ENCODE measurements at regions not wholly inside any gene's neighbourhood (a gene's known extent, or its start where the extent isn't known, plus 50 kb on each side); places are given as distances from the start of the nearest gene placed in this dataset.

- H3K9me3 Mint-ChIP-seq: no peaks in the 10 kb centered on the region
- H3K27ac ChIP-seq (ENCODE audit: insufficient read length, low read depth, low read length): no peak overlapping the region
- no peaks in the 10 kb centered on the region; the same call in 1 of the 2 replicates for H3K4me1 ChIP-seq (ENCODE audit: insufficient read depth, low read length)
- H3K4me2 ChIP-seq (ENCODE audit: insufficient read depth, insufficient read length, low read length): no peak overlapping the region
- no peaks in the 10 kb centered on the region for H4K20me1 ChIP-seq (ENCODE audit: control insufficient read depth, insufficient read depth, insufficient read length)
- H2BK15ac ChIP-seq (ENCODE audit: low read depth, low read length): no peak overlapping the region
- H3K27ac Mint-ChIP-seq: no peak overlapping the region
- no peaks in the 10 kb centered on the region for H3K23me2 ChIP-seq (ENCODE audit: insufficient read length, low read depth, low read length, poor library complexity, severe bottlenecking)
- no peak overlapping the region for H3T11ph ChIP-seq (ENCODE audit: low read length)
- H2AK5ac ChIP-seq (ENCODE audit: insufficient read length, low read length): no peak overlapping the region
- no peak overlapping the region for H3K18ac ChIP-seq (ENCODE audit: insufficient read length, low read depth, low read length)
- peaks cover 7 to 10% of the 10 kb centered on the region in 2 experiments for H3K4me1 Mint-ChIP-seq
- no peak overlapping the region for H2BK5ac ChIP-seq (ENCODE audit: insufficient read length, low read length)
- no peak overlapping the region for H3K9ac ChIP-seq (ENCODE audit: extremely low read depth, insufficient read length, low read length)
- no peak overlapping the region for H3K4ac ChIP-seq (ENCODE audit: low read depth, low read length)
- H3K79me2 ChIP-seq (ENCODE audit: insufficient read depth, low read length): no peaks in the 10 kb centered on the region
- H2BK12ac ChIP-seq (ENCODE audit: insufficient read length, low read depth, low read length): no peak overlapping the region
- H3K79me1 ChIP-seq (ENCODE audit: insufficient read depth, low read depth, low read length, poor library complexity, severe bottlenecking): no peaks in the 10 kb centered on the region
- H3K56ac ChIP-seq (ENCODE audit: insufficient read length, low read depth, low read length): no peak overlapping the region
- H3K4me3 Mint-ChIP-seq: no peak overlapping the region
- H4K91ac ChIP-seq (ENCODE audit: insufficient read length, low read depth, low read length): no peak overlapping the region
- no peak overlapping the region for H3K14ac ChIP-seq (ENCODE audit: insufficient read depth, low read length)
- TF ChIP-seq CTCF (conservative IDR thresholded peaks at IDR 0.05): no peak
- no peaks in the 10 kb centered on the region for H3K36me3 Mint-ChIP-seq (ENCODE audit: insufficient read depth in 1 of 3, low read depth in 3 of 3)
- H4K8ac ChIP-seq (replicated peaks; ENCODE audit: insufficient read length, low read depth, low read length): no peak overlapping the region
- DNase-seq: no peak
- H2AFZ ChIP-seq (ENCODE audit: low read length): no peak overlapping the region
- no peak overlapping the region for H3K23ac ChIP-seq (ENCODE audit: insufficient read length, low read depth, low read length)
- H2BK120ac ChIP-seq (ENCODE audit: low read depth, low read length, poor library complexity, severe bottlenecking): no peak overlapping the region
- H3K27me3 ChIP-seq (ENCODE audit: insufficient read depth, low read length): no peaks in the 10 kb centered on the region
- H4K5ac ChIP-seq (ENCODE audit: insufficient read length, low read depth, low read length): no peak overlapping the region
- no peak overlapping the region for H2BK20ac ChIP-seq (ENCODE audit: low read depth, low read length, poor library complexity, severe bottlenecking)
- no peaks in the 10 kb centered on the region for H3K9me3 ChIP-seq (ENCODE audit: control insufficient read depth, low read depth, low read length)
- no peaks in the 10 kb centered on the region for H3K27me3 Mint-ChIP-seq (ENCODE audit: low read depth)
These were observed 97.4 kb upstream of the CCDC80 start for GRCh38 chr3:112738366-112738765.

All from H9 (cell line).